ENCODE measurements at regions not wholly inside any gene's neighbourhood (a gene's known extent, or its start where the extent isn't known, plus 50 kb on each side); places are given as distances from the start of the nearest gene placed in this dataset.

DNA sequence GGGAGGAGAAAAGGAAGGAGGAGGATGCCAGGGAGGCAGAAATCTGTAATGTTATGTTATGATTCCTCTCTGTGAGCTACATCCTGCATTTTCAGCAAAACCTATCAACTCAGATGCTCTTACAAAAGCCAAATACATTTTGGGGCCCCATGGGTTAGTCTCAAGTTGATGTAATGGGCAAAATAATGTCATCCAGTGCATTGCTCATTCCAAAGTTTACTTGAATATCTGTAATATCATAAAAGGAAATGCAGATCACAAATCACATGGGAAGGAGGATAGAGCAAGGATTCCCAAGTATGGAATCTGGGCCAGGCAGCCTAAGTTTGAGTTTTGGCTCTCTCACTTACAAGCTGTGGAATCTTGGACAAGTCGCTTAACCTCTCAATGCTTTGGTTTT lies 74.9 kb upstream of the SOD3 start:
- DNase-seq, result no peak

DNA sequence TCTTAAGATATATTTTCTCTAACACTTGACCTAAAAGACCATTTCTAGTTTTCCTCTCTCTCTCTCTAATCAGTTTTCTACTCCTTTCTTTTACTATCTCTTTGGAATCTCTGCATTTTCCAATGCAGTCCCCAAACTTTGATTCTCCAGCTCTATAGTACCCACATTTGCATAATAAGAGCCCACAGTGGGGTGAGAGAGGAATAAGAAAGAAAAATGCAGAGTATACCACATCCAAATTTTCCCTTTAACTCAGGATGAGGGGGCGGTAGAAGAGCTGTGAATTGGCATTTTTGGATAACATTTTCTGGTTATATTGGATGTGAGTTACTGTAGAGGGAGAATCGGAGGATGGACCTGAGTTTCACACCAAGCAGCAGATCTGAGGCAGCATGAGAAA lies 74.4 kb upstream of the SOD3 start:
- DNase-seq, result no peak

DNA sequence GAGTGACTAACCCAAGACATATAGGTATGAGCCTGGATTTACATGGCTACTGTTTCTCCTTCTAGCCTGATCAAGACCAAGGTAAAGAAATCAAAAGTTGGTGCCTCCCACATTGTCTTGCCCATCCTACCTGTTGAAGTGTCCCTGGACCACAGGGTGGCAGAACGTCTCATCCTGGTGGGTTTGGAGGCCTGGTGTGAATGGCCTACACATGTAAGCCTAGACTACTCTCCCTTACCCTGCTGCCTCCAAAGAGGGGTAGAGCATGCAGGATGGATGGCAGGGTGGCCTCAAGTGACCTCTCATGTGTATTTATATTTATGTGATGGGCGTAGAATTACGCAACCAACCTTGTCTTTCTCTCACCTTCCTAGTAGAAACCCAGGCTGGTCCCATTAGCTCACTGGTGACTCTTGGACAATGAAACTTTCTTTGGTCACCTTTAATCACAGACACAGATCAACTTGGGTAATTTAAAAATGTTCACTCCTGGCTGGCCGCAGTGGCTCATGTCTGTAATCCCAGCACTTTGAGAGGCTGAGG lies 73.3 kb upstream of the SOD3 start:
- DNase-seq, result no peak

DNA sequence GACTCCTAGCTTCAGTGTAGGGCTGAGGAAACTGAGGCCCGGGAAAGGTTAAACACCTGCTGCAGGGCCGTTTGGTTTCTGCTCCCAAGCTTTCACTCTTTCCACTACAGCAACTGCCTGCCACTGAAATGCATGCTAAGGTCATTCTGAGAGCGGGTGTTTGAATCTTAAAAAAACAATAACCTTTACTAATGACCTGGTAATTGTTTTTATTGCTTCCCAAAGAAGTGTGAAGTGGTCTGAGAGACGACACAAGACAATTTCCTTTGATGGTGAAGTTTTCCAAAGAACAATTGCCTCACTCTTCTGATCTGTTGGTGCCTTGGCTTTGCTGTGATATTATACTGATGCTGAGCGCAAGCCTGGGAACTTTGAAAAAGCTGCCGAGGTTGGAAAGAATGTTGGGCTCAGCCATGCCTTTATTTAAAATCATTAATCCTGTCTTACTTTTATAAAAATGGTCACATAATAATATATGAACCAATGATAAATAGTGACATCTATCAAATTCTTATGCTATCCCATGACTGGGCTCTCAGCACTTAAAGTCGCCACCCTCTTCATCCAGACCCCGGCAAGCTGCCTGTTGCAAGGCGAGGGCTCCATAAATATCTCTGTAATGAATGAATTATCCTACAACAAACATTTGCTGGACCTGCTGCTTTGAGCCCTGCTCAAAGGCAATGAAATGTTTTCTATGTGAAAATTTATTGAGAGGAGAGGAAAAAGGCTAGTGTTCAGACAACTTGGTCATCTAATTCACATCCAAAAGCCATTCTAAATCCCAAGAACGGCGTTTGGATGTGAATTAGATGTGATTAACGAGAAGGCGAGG lies 67.8 kb upstream of the SOD3 start:
- DNase-seq, result no peak

DNA sequence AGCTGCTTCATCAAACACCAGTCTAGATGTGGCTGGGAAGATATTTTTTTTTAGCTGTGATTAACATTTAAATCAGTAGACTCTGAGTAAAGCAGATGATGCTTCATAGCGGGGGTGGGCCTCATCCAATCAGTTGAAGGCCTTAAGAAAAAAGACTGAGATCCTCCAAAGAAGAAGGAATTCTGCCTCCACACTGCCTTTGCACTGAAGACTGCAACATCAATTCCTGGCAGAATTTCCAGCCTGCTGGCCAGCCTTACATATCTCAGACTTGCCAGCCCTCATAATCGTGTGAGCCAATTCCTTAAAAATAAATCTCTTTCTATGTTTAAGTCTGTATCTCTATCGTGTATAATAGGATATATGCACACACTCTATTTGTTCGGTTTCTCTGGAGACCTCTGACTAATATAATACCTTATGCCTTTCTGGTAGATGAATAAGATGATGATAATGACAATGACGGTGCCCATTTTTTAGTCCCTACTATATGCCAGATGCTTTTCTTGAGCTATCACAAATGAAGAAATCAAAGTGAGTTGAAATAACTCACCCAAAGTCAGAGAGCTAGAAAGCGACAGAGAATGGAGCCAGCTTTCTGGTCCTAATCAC lies 66.1 kb upstream of the SOD3 start:
- no peak for DNase-seq

DNA sequence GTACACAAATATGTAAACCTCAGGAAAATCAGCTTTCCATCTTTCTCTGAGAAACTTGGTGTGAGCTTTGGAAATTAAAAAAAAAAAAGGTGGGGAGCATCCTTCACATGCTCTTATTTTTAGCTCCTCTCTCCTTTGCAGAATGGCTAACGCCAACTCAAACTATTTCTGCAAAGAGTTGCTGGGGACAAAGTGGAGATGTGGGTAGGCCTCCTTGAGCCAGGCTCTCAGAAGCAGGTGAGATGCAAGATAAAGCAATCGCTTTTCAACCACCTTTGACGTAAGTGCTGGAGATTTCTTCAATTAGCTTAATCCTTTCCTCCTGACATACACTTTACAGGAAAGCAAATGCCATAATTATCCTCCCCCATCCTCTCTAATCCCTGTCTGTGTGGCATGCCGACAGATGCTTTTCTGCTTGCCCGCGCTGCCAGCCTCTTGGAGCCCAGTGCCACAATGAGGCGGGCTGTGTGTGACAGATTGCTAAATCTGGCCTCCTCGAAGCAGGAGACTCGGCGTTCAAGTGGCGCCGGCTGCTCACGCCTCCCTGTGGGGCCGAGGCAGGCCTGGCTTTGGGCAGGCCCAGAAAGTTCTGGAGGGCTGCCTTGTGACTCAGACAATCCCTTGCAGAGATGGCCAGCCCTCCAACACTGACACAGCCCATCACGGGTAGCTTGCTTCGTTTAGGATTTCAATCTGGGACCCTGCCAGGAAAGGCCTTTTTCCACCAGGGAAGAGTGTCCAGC lies 64.9 kb upstream of the SOD3 start:
- no peak for DNase-seq

DNA sequence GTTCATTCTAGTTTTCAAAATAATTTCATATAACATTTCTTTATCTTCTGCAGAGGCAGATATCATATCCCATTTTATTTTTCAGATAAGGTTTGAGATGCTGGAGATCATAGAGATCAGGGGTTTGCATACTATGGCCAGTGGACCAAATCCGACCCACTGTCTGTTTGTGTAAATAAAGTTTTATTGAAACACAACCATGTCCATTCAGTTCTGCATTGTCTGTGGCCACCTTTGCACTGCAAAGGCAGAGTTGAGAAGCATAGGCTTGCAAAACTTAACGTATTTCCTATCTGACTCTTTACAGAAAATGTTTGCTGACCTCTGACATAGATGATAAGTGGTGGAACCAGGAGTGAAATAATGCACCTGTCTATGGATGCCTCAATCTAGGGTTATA lies 63.9 kb upstream of the SOD3 start:
- no peak for DNase-seq

DNA sequence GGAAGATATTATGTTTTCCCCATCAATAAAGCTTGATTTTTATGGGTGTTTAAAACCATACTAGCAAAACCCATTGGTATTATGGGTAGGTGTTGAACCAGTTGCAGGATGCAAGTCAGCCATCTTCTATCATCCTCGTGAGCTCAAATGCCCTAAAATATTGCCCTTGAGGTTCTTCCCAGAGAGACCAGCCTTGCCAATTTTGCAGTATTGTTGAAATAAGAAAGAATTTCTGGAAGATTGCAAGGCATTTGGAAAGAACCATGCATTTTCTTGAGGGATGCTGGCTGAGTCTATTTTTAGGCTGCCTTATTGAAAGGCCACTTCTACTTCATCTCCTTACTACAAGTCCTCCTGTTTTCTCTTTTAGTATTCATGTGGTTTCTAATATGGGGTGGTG lies 60.9 kb upstream of the SOD3 start:
- no peak for DNase-seq

DNA sequence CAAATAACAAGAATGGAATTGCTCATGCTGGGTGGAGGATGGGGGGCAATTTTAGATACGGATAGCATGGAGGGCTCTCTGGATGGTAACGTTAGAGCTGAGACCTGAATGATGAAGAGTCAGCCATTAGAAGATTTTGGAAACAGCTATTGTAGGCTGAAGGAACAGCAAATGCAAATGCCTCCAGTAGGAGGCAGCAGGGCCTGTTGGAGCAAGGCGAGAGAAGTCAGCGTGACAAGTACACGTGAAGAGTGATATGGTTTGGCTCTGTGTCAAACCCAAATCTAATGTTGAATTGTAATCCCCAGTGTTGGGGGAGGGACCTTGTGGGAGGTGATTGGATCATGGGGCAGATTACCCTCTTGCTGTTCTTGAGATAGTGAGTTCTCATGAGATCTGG lies 59.3 kb upstream of the SOD3 start:
- no peak for DNase-seq

DNA sequence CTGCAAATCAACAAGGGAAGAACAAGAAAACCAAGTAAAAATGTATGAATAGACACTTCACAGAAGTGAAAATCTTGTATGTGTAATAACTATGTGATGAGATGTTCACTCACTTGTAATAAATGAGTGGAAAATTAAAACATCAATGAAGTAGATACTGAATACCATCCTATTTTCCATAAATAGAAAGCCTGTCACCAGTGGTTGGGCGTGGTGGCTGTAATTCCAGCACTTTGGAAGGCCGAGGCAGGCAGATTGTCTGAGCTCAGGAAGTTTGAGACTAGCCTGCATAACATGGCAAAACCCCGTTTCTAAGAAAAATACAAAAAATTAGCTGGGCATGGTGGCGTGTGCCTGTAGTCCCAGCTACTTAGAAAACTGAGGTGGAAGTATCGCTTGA lies 53.5 kb upstream of the SOD3 start:
- DNase-seq, result no peak

DNA sequence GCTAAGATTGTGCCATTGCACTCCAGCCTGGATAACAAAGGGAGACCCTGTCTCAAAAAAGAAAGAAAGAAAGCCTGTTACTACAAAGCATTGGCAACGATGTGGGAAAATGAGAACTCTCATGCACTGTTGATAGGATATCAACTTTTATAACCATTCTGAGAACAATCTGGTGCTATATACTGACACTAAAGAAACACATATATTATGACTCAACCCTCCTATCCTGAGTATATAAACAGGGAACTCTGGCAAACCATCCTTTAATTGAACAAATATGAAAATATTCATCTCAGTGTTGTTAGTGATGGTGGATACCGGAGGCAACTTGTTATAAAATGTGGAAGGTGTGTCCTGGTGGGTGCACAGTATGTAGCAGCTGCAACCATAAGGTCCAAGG lies 53.0 kb upstream of the SOD3 start:
- DNase-seq, result no peak

DNA sequence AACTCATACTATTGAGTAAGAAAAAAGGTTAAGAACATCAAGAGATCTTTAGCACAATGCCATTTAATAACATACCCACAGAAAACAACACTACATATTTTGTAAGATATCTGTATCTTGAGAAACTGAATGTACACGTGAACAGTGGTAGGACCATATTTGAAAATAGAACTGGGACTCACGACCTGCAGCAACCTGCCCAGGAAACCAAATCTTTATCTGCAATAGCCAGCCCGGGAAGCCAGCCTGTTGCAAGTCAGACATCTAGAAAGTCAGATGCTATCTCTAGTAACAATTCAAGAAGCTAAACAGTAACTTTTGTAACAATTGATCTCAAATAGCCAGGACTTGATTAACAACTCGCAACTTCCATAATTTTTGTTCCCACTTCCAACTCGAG lies 52.6 kb upstream of the SOD3 start:
- DNase-seq, result no peak

DNA sequence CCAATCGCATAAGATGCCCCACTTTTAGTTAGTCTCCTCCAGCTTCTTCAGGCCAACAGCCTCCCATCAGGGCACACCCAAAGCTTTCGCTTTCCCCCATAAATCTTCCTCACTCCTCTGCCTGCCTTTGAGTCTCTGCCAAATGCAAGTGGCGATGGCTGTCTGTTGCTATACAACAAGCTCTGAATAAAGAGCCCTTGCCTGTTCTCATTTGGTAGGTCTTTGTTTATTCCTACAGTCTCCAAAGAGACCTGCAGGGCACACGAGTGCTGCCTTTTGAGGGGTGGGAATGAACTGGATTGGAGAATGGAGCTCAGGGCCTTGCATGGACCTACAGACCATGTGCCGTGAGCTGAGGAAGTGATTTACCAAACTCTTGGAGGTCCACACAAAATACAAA lies 52.2 kb upstream of the SOD3 start:
- DNase-seq, result no peak

DNA sequence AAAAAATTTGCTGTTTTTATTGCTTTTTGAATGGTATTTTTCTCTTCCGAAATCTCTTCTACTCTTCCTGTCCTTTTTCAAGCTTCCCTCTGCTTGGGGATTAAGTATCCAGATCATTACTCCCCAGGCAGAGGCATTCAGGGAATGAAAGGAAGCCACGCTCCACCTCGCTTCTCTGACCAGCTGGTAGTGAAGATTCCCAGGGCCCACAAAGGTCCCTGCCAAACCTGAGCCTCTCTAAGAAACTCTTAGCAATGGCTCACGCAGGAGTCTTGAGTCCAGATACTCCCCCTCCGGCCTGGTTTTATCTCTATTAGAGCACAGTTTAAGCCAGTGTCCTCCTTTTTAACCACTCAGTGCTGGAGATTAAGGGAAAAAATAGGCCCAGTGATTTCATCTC lies 51.4 kb upstream of the SOD3 start:
- DNase-seq, result no peak

DNA sequence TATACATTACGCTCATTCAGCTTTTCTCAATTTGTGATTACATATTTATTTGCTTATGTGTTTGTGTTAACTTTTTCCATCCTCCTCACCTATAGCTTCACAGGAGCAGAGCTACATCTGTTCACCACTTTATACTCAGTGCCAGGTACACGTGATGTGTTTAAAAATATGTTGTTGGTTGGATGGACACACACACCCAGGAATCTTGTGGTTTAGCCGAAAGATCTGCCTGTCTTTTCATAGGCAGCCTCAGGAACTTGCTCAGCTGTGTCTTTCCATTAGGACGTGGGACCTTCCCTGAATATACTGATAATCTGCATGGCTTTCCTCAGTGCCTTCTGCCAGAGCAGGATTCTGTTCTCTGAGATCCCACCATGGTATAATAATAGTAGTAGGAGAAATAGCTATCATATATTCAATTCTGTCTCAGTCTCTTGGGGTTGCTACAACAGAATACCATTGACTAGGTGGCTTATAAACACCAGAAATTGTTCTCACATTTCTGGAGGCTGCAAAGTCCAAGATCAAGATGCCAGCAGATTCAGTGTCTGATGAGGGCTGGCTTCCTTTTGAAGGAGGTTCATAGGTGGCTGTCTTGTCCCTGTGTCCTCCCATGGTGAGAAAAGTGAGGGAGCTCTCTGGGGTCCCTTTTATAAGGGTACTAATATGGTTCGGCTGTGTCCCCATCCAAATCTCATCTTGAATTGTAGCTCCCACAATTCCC lies 50.0 kb upstream of the SOD3 start:
- no peak for DNase-seq
